Endothelial cell of umbilical vein (primary cell): ENCODE measurements at regions not wholly inside any gene's neighbourhood (a gene's known extent, or its start where the extent isn't known, plus 50 kb on each side); places are given as distances from the start of the nearest gene placed in this dataset.
"Not testable (repeated sequence)": the region's sequence is repeated elsewhere in the genome, so short reads cannot be mapped to it uniquely, and the experiment has no call there.

Experiments
- BruUV-seq: library from RNA; stranded (reverse); fragments of 400-500 nt; replicated peaks from 2 replicates; lab custom pipeline; 2021; lab: Mats Ljungman, UMichigan
- CTCF ChIA-PET: fragments of 300-600, 350-600 bp; sonication (Branson Sonifier 250); formaldehyde crosslinking; loops from one replicate; lab custom pipeline; 2021; ENCODE audit warnings: antibody characterized with exemption, inconsistent platforms; lab: Charles Lee
- POLR2A ChIA-PET: fragments of 300-600, 350-600 bp; sonication (Branson Sonifier 250); formaldehyde crosslinking; loops from one replicate; lab custom pipeline; 2021; ENCODE audit warnings: antibody characterized with exemption, inconsistent platforms; lab: Charles Lee
- DNase-seq: peaks from one replicate; pipeline ENCODE4 v3.0.0-alpha.2; 2011; ENCODE audit warnings: low read depth, low spot score
- FAIRE-seq: peaks from 2 replicates; lab custom pipeline; 2011; peaks lifted over from hg19 to GRCh38; lab: Jason Lieb, UNC
- H2AFZ ChIP-seq: 2 replicates; pipeline ENCODE4 v1.6.0; 2012; ENCODE audit warnings: low read depth, low read length, control low read depth, inconsistent platforms
- H3K27ac ChIP-seq: 2 replicates; pipeline ENCODE4 v1.5.1; 2011; ENCODE audit warnings: low read depth, mild to moderate bottlenecking, control low read depth, low read length, moderate library complexity; ENCODE audit not compliant: insufficient read depth
- H3K27me3 ChIP-seq, 2 experiments: 2 replicates each; pipeline versions ENCODE4 v1.6.0 to v1.6.1; 2011; ENCODE audit warnings: low read length in 2 of 2, mixed read lengths in 1 of 2; ENCODE audit not compliant: control insufficient read depth in 2 of 2, insufficient read depth in 2 of 2
- H3K36me3 ChIP-seq, 2 experiments: 2 replicates in 1 of 2; 3 replicates in 1 of 2; pipeline ENCODE4 v1.5.1; 2011; ENCODE audit warnings: low read length in 2 of 2, mild to moderate bottlenecking in 1 of 2, moderate library complexity in 1 of 2; ENCODE audit not compliant: control insufficient read depth in 2 of 2, insufficient read depth in 2 of 2; ENCODE audit errors: extremely low read depth in 1 of 2
- H3K4me1 ChIP-seq: 3 replicates; pipeline ENCODE4 v1.5.1; 2011; ENCODE audit warnings: mild to moderate bottlenecking, low read length; ENCODE audit not compliant: control insufficient read depth, insufficient read depth; ENCODE audit errors: extremely low read depth
- H3K4me2 ChIP-seq: 2 replicates; pipeline ENCODE4 v1.6.1; 2011; ENCODE audit warnings: low read length, control low read depth, mixed read lengths; ENCODE audit not compliant: insufficient read depth
- H3K4me3 ChIP-seq, 3 experiments: fragments of 200-600 bp in 1 of 3; sonication (generic), shearing (Covaris generic) in 1 of 3; replicated peaks in 1 of 3; 2 replicates each; pipeline ENCODE4 v1.5.1; 2011 to 2016; ENCODE audit warnings: control low read depth in 3 of 3, low read length in 3 of 3, mild to moderate bottlenecking in 2 of 3, inconsistent platforms in 1 of 3, low read depth in 1 of 3, moderate library complexity in 1 of 3; ENCODE audit not compliant: insufficient read depth in 1 of 3
- H3K79me2 ChIP-seq: 2 replicates; pipeline ENCODE4 v1.6.0; 2012; ENCODE audit warnings: low read length, inconsistent platforms; ENCODE audit not compliant: control insufficient read depth, insufficient read depth
- H3K9ac ChIP-seq: replicated peaks from 2 replicates; pipeline ENCODE3; 2011; ENCODE audit warnings: low read length, control low read depth; ENCODE audit not compliant: insufficient read depth; ENCODE audit errors: extremely low read depth
- H3K9me1 ChIP-seq: replicated peaks from 3 replicates; pipeline ENCODE4 v1.6.0; 2011; ENCODE audit warnings: mild to moderate bottlenecking, low read length; ENCODE audit not compliant: control insufficient read depth, insufficient read depth; ENCODE audit errors: extremely low read depth
- H3K9me3 ChIP-seq: replicated peaks from 2 replicates; pipeline ENCODE4 v1.5.1; 2012; ENCODE audit warnings: low read length, inconsistent platforms; ENCODE audit not compliant: control insufficient read depth, insufficient read depth
- H4K20me1 ChIP-seq: replicated peaks from 2 replicates; pipeline ENCODE3; 2011; ENCODE audit warnings: mild to moderate bottlenecking, low read length; ENCODE audit not compliant: control insufficient read depth, insufficient read depth; ENCODE audit errors: extremely low read depth
- EZH2 ChIP-seq: IDR thresholded peaks from 2 replicates; pipeline ENCODE4 v1.6.1; 2012; ENCODE audit warnings: borderline replicate concordance, low read depth, mild to moderate bottlenecking, moderate library complexity, low read length, inconsistent platforms; ENCODE audit not compliant: severe bottlenecking
- FOS ChIP-seq: IDR thresholded peaks from 2 replicates; pipeline ENCODE4 v1.6.1; 2011; ENCODE audit warnings: mild to moderate bottlenecking, low read length, moderate library complexity, borderline replicate concordance; ENCODE audit not compliant: insufficient read depth
- GATA2 ChIP-seq: IDR thresholded peaks from 2 replicates; pipeline ENCODE4 v1.7.0; 2011; ENCODE audit warnings: low read depth, mild to moderate bottlenecking, moderate library complexity, mixed read lengths, low read length; ENCODE audit not compliant: insufficient read length, insufficient read depth
- JUN ChIP-seq: IDR thresholded peaks from 2 replicates; pipeline ENCODE4 v1.6.1; 2011; ENCODE audit warnings: borderline replicate concordance, low read depth; ENCODE audit not compliant: insufficient read length, insufficient read depth
- MYC ChIP-seq: IDR thresholded peaks from one replicate; pipeline ENCODE4 v1.6.1; 2011; ENCODE audit warnings: mild to moderate bottlenecking, low read depth, low read length
- POLR2A ChIP-seq: IDR thresholded peaks from 2 replicates; pipeline ENCODE4 v1.6.1; 2012; ENCODE audit warnings: low read depth, mild to moderate bottlenecking, control low read depth, low read length
- POLR2AphosphoS5 ChIP-seq: IDR thresholded peaks from 2 replicates; pipeline ENCODE4 v1.6.1; 2012; ENCODE audit warnings: low read depth, mild to moderate bottlenecking, control low read depth, low read length, moderate library complexity; ENCODE audit not compliant: insufficient read depth
- dilution Hi-C: fragments of 300-500 bp; cut with MboI; formaldehyde crosslinking; loops from one replicate; pipeline ENCODE4 v1.15.0; 2019; ENCODE audit warnings: low sequenced_read_pairs; ENCODE audit not compliant: extremely low pct_ligation_motif_present
- intact Hi-C: fragments of 100-400 bp; cut with micrococcal nuclease; formaldehyde crosslinking; loops from one replicate; pipeline ENCODE4 v1.10.0; 2022
- TF ChIP-seq, protein P1 (sequence below), 2 donors: IDR thresholded peaks; 1 replicate in 1 of 2; 2 replicates in 1 of 2; pipeline ENCODE4 v1.5.1; 2011; ENCODE audit warnings: low read length in 2 of 2, mild to moderate bottlenecking in 2 of 2, moderate library complexity in 2 of 2, control low read depth in 1 of 2, inconsistent platforms in 1 of 2, low read depth in 1 of 2; ENCODE audit not compliant: insufficient read depth in 1 of 2; ENCODE audit errors: extremely low read depth in 1 of 2
- TF ChIP-seq, protein P2 (sequence below): IDR thresholded peaks from 2 replicates; pipeline ENCODE4 v1.6.1; 2011; ENCODE audit not compliant: insufficient read depth, insufficient read length

DNA sequence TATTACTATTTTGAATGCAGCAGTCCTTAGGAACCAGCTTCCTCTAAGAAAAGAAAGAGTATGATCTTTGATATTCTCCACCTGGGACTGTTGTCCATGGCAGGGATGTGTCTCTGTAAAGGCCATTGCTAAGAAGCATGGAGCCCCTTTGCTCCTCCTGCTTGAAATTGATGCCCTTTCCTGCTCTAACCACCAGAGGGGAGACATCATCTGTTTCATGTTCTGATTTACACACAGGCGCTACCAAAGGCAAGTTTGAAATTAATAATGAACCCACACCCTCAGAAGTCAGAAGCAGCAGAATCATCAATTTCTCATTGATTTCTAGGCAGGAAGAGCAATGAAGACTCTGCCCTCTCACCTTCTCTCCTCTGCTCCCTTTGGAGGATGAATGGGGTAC, 253.8 kb downstream of the RMST start:
- H3K4me3 ChIP-seq = no peak overlapping the region
- no peak overlapping the region for H3K27ac ChIP-seq
- intact Hi-C loops (no loop called here), dilution Hi-C loops (no loop called here)
- no peak for DNase-seq
- no peak overlapping the region for H3K9ac ChIP-seq
- no TSS peak for BruUV-seq
- no peak for FAIRE-seq
- H3K9me1 ChIP-seq = no peaks in the 10 kb centered on the region
- no peaks in the 10 kb centered on the region for H3K36me3 ChIP-seq
- H3K4me2 ChIP-seq = no peak overlapping the region
- H3K79me2 ChIP-seq = no peaks in the 10 kb centered on the region
- H4K20me1 ChIP-seq = no peaks in the 10 kb centered on the region
- ChIA-PET POLR2A (no interaction called here), CTCF (no interaction called here)
- no peaks in the 10 kb centered on the region for H3K4me1 ChIP-seq
- H3K27me3 ChIP-seq = no peaks in the 10 kb centered on the region
- no peak for TF ChIP-seq MYC
- no peak for TF ChIP-seq POLR2A
- TF ChIP-seq, protein P1, sequence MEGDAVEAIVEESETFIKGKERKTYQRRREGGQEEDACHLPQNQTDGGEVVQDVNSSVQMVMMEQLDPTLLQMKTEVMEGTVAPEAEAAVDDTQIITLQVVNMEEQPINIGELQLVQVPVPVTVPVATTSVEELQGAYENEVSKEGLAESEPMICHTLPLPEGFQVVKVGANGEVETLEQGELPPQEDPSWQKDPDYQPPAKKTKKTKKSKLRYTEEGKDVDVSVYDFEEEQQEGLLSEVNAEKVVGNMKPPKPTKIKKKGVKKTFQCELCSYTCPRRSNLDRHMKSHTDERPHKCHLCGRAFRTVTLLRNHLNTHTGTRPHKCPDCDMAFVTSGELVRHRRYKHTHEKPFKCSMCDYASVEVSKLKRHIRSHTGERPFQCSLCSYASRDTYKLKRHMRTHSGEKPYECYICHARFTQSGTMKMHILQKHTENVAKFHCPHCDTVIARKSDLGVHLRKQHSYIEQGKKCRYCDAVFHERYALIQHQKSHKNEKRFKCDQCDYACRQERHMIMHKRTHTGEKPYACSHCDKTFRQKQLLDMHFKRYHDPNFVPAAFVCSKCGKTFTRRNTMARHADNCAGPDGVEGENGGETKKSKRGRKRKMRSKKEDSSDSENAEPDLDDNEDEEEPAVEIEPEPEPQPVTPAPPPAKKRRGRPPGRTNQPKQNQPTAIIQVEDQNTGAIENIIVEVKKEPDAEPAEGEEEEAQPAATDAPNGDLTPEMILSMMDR (IDR thresholded peaks at IDR 0.05; ENCODE audit: extremely low read depth in 1 of 2, insufficient read depth in 1 of 2, low read depth in 1 of 2, low read length in 2 of 2) = no peak
- TF ChIP-seq EZH2 = no peak
- TF ChIP-seq JUN = no peak
- TF ChIP-seq GATA2 = no peak
- TF ChIP-seq, protein P2, sequence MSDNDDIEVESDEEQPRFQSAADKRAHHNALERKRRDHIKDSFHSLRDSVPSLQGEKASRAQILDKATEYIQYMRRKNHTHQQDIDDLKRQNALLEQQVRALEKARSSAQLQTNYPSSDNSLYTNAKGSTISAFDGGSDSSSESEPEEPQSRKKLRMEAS = no peak
- TF ChIP-seq POLR2AphosphoS5 = no peak
- TF ChIP-seq FOS = no peak
- H2AFZ ChIP-seq = no peak overlapping the region
- no peaks in the 10 kb centered on the region for H3K9me3 ChIP-seq

DNA sequence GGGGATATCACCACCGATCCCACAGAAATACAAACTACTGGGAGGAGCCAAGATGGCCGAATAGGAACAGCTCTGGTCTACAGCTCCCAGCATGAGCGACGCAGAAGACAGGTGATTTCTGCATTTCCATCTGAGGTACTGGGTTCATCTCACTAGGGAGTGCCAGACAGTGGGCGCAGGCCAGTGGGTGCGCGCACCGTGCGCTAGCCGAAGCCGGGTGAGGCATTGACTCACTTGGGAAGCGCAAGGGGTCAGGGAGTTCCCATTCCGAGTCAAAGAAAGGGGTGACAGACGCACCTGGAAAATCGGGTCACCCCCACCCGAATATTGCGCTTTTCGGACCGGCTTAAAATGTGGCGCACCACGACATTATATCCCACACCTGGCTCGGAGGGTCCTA, 261.2 kb downstream of the RMST start:
- H4K20me1 ChIP-seq, FAIRE-seq, H3K79me2 ChIP-seq, H3K4me3 ChIP-seq, H3K9ac ChIP-seq, H3K27me3 ChIP-seq, H3K9me3 ChIP-seq, CTCF ChIA-PET, DNase-seq, H3K36me3 ChIP-seq, POLR2A ChIA-PET, H3K4me2 ChIP-seq, BruUV-seq, H3K4me1 ChIP-seq, H2AFZ ChIP-seq, H3K27ac ChIP-seq, H3K9me1 ChIP-seq, intact Hi-C loops, dilution Hi-C loops: not testable (repeated sequence)
